ENCODE measurements at regions not wholly inside any gene's neighbourhood (a gene's known extent, or its start where the extent isn't known, plus 50 kb on each side); places are given as distances from the start of the nearest gene placed in this dataset.
A peak's percentile ranks its signal among the peaks of the same experiment; 100 is the strongest.
"Not testable (repeated sequence)": the region's sequence is repeated elsewhere in the genome, so short reads cannot be mapped to it uniquely, and the experiment has no call there.

GRCh38 chr6:26754212-26754611, 94.7 kb upstream of the ZNF322 start:
- 0 to 5% methylated on average over 7 to 10 of the region's 15 CpGs for WGBS, 2 experiments (ENCODE audit: insufficient coverage in 2 of 2)
- Histone ChIP-seq H3K4me3 (ENCODE audit: extremely low read depth, insufficient read depth, low read length, poor library complexity, severe bottlenecking) (no peak overlapping the region), H3K9me3 (ENCODE audit: control insufficient read depth, low read length) (no peaks in the 10 kb centered on the region)

GRCh38 chr6:26754801-26755200, 95.3 kb upstream of the ZNF322 start:
- peak overlapping the region; percentile 22 for H3K4me3 ChIP-seq (ENCODE audit: extremely low read depth, insufficient read depth, low read length, poor library complexity, severe bottlenecking)
- not testable (repeated sequence) for H3K4me1 ChIP-seq (ENCODE audit: control insufficient read depth, insufficient read depth, low read length, poor library complexity, severe bottlenecking); H3K36me3 ChIP-seq (ENCODE audit: control insufficient read depth, insufficient read depth, low read length); H3K27ac ChIP-seq (ENCODE audit: low read depth, low read length, severe bottlenecking); H3K9me3 ChIP-seq (ENCODE audit: control insufficient read depth, low read length)
- 0% methylated on average over 5 of the region's 20 CpGs for WGBS, 2 experiments (ENCODE audit: insufficient coverage in 2 of 2)

More at GRCh38 chr6:26754212-26754611, 94.7 kb upstream of the ZNF322 start:
- no peaks in the 10 kb centered on the region for H3K36me3 ChIP-seq (ENCODE audit: control insufficient read depth, insufficient read depth, low read length)
- H3K27ac ChIP-seq (ENCODE audit: low read depth, low read length, severe bottlenecking): no peak overlapping the region
- no peaks in the 10 kb centered on the region for H3K4me1 ChIP-seq (ENCODE audit: control insufficient read depth, insufficient read depth, low read length, poor library complexity, severe bottlenecking)

GRCh38 chr6:26756067-26756805, 96.7 kb upstream of the ZNF322 start:
- not testable (repeated sequence) for H3K36me3 ChIP-seq (ENCODE audit: control insufficient read depth, insufficient read depth, low read length); H3K27ac ChIP-seq (ENCODE audit: low read depth, low read length, severe bottlenecking); H3K4me1 ChIP-seq (ENCODE audit: control insufficient read depth, insufficient read depth, low read length, poor library complexity, severe bottlenecking); H3K9me3 ChIP-seq (ENCODE audit: control insufficient read depth, low read length)
- WGBS, 2 experiments (ENCODE audit: insufficient coverage in 2 of 2): 0% methylated on average over 4 to 10 of the region's 29 CpGs
- peak overlapping the region; percentile 16 for H3K4me3 ChIP-seq (ENCODE audit: extremely low read depth, insufficient read depth, low read length, poor library complexity, severe bottlenecking)

GRCh38 chr6:26766203-26766902, 106.8 kb upstream of the ZNF322 start:
- H3K9me3 ChIP-seq (ENCODE audit: control insufficient read depth, low read length); H3K36me3 ChIP-seq (ENCODE audit: control insufficient read depth, insufficient read depth, low read length): not testable (repeated sequence)
- no CpG with 5 or more reads among the region's 36 CpGs for WGBS, 2 experiments (ENCODE audit: insufficient coverage in 2 of 2)

GRCh38 chr6:26770941-26771666, 111.6 kb upstream of the ZNF322 start:
- H3K4me3 ChIP-seq (ENCODE audit: extremely low read depth, insufficient read depth, low read length, poor library complexity, severe bottlenecking); H3K36me3 ChIP-seq (ENCODE audit: control insufficient read depth, insufficient read depth, low read length); H3K4me1 ChIP-seq (ENCODE audit: control insufficient read depth, insufficient read depth, low read length, poor library complexity, severe bottlenecking); H3K9me3 ChIP-seq (ENCODE audit: control insufficient read depth, low read length); H3K27ac ChIP-seq (ENCODE audit: low read depth, low read length, severe bottlenecking): not testable (repeated sequence)
- whole genome bisulfite sequencing, 2 experiments (ENCODE audit: insufficient coverage in 2 of 2): no CpG with 5 or more reads among the region's 31 CpGs

More at GRCh38 chr6:26766203-26766902, 106.8 kb upstream of the ZNF322 start:
- not testable (repeated sequence) for H3K27ac ChIP-seq (ENCODE audit: low read depth, low read length, severe bottlenecking); H3K4me3 ChIP-seq (ENCODE audit: extremely low read depth, insufficient read depth, low read length, poor library complexity, severe bottlenecking); H3K4me1 ChIP-seq (ENCODE audit: control insufficient read depth, insufficient read depth, low read length, poor library complexity, severe bottlenecking)

GRCh38 chr6:26773414-26773813, 113.9 kb upstream of the ZNF322 start:
- H3K36me3 ChIP-seq (ENCODE audit: control insufficient read depth, insufficient read depth, low read length); H3K9me3 ChIP-seq (ENCODE audit: control insufficient read depth, low read length); H3K27ac ChIP-seq (ENCODE audit: low read depth, low read length, severe bottlenecking); H3K4me3 ChIP-seq (ENCODE audit: extremely low read depth, insufficient read depth, low read length, poor library complexity, severe bottlenecking); H3K4me1 ChIP-seq (ENCODE audit: control insufficient read depth, insufficient read depth, low read length, poor library complexity, severe bottlenecking): not testable (repeated sequence)
- no CpG with 5 or more reads among the region's 12 CpGs for WGBS, 2 experiments (ENCODE audit: insufficient coverage in 2 of 2)

GRCh38 chr6:26780563-26780962, 121.0 kb upstream of the ZNF322 start:
- not testable (repeated sequence) for H3K27ac ChIP-seq (ENCODE audit: low read depth, low read length, severe bottlenecking); H3K4me1 ChIP-seq (ENCODE audit: control insufficient read depth, insufficient read depth, low read length, poor library complexity, severe bottlenecking)
- no CpG with 5 or more reads among the region's 21 CpGs for WGBS, 2 experiments (ENCODE audit: insufficient coverage in 2 of 2)

GRCh38 chr6:26795474-26796307, 136.1 kb upstream of the ZNF322 start:
- H3K9me3 ChIP-seq (ENCODE audit: control insufficient read depth, low read length); H3K27ac ChIP-seq (ENCODE audit: low read depth, low read length, severe bottlenecking): not testable (repeated sequence)
- no CpG with 5 or more reads among the region's 10 CpGs for WGBS, 2 experiments (ENCODE audit: insufficient coverage in 2 of 2)

More at GRCh38 chr6:26780563-26780962, 121.0 kb upstream of the ZNF322 start:
- not testable (repeated sequence) for H3K9me3 ChIP-seq (ENCODE audit: control insufficient read depth, low read length); H3K4me3 ChIP-seq (ENCODE audit: extremely low read depth, insufficient read depth, low read length, poor library complexity, severe bottlenecking); H3K36me3 ChIP-seq (ENCODE audit: control insufficient read depth, insufficient read depth, low read length)

GRCh38 chr6:26799903-26800633, 140.5 kb upstream of the ZNF322 start:
- H3K9me3 ChIP-seq (ENCODE audit: control insufficient read depth, low read length); H3K27ac ChIP-seq (ENCODE audit: low read depth, low read length, severe bottlenecking); H3K4me3 ChIP-seq (ENCODE audit: extremely low read depth, insufficient read depth, low read length, poor library complexity, severe bottlenecking); H3K4me1 ChIP-seq (ENCODE audit: control insufficient read depth, insufficient read depth, low read length, poor library complexity, severe bottlenecking); H3K36me3 ChIP-seq (ENCODE audit: control insufficient read depth, insufficient read depth, low read length): not testable (repeated sequence)
- no CpG with 5 or more reads among the region's 17 CpGs for WGBS, 2 experiments (ENCODE audit: insufficient coverage in 2 of 2)

More at GRCh38 chr6:26795474-26796307, 136.1 kb upstream of the ZNF322 start:
- H3K4me1 ChIP-seq (ENCODE audit: control insufficient read depth, insufficient read depth, low read length, poor library complexity, severe bottlenecking); H3K4me3 ChIP-seq (ENCODE audit: extremely low read depth, insufficient read depth, low read length, poor library complexity, severe bottlenecking); H3K36me3 ChIP-seq (ENCODE audit: control insufficient read depth, insufficient read depth, low read length): not testable (repeated sequence)

GRCh38 chr6:26803762-26804161, 144.2 kb upstream of the ZNF322 start:
- not testable (repeated sequence) for H3K36me3 ChIP-seq (ENCODE audit: control insufficient read depth, insufficient read depth, low read length); H3K27ac ChIP-seq (ENCODE audit: low read depth, low read length, severe bottlenecking); H3K4me1 ChIP-seq (ENCODE audit: control insufficient read depth, insufficient read depth, low read length, poor library complexity, severe bottlenecking); H3K4me3 ChIP-seq (ENCODE audit: extremely low read depth, insufficient read depth, low read length, poor library complexity, severe bottlenecking); H3K9me3 ChIP-seq (ENCODE audit: control insufficient read depth, low read length)
- no CpG with 5 or more reads among the region's 16 CpGs for WGBS, 2 experiments (ENCODE audit: insufficient coverage in 2 of 2)
